ENCODE measurements at regions not wholly inside any gene's neighbourhood (a gene's known extent, or its start where the extent isn't known, plus 50 kb on each side); places are given as distances from the start of the nearest gene placed in this dataset.

GRCh38 chr7:32194537-32194936 is 124.3 kb upstream of the PDE1C start:
- no peak for DNase-seq (ENCODE audit: low read depth)
- no peak overlapping the region for H3K4me3 ChIP-seq (ENCODE audit: low read depth, low read length)
- no peak for TF ChIP-seq MYC (IDR thresholded peaks at IDR 0.05; ENCODE audit: low read depth, low read length)
- no peak for TF ChIP-seq MAX (IDR thresholded peaks at IDR 0.05; ENCODE audit: low read depth, low read length)
- no peak for TF ChIP-seq CTCF (IDR thresholded peaks at IDR 0.05; ENCODE audit: low read depth, low read length)
- no peak for TF ChIP-seq POLR2A (IDR thresholded peaks at IDR 0.05; ENCODE audit: extremely low read depth, insufficient read length)

GRCh38 chr7:32191305-32191704 is 121.1 kb upstream of the PDE1C start:
- no peak overlapping the region for H3K4me3 ChIP-seq (ENCODE audit: low read depth, low read length)
- TF ChIP-seq CTCF (IDR thresholded peaks at IDR 0.05; ENCODE audit: low read depth, low read length) = no peak
- no peak for TF ChIP-seq MYC (IDR thresholded peaks at IDR 0.05; ENCODE audit: low read depth, low read length)
- TF ChIP-seq MAX (IDR thresholded peaks at IDR 0.05; ENCODE audit: low read depth, low read length) = no peak
- no peak for TF ChIP-seq POLR2A (IDR thresholded peaks at IDR 0.05; ENCODE audit: extremely low read depth, insufficient read length)
- DNase-seq (ENCODE audit: low read depth) = no peak

GRCh38 chr7:32179567-32179966 is 109.4 kb upstream of the PDE1C start:
- no peak overlapping the region for H3K4me3 ChIP-seq (ENCODE audit: low read depth, low read length)
- TF ChIP-seq CTCF (IDR thresholded peaks at IDR 0.05; ENCODE audit: low read depth, low read length) = no peak
- no peak for TF ChIP-seq MYC (IDR thresholded peaks at IDR 0.05; ENCODE audit: low read depth, low read length)
- TF ChIP-seq POLR2A (IDR thresholded peaks at IDR 0.05; ENCODE audit: extremely low read depth, insufficient read length) = no peak
- TF ChIP-seq MAX (IDR thresholded peaks at IDR 0.05; ENCODE audit: low read depth, low read length) = no peak
- no peak for DNase-seq (ENCODE audit: low read depth)

- no peak for TF ChIP-seq MYC (IDR thresholded peaks at IDR 0.05; ENCODE audit: low read depth, low read length)
- TF ChIP-seq POLR2A (IDR thresholded peaks at IDR 0.05; ENCODE audit: extremely low read depth, insufficient read length) = no peak
- no peak for TF ChIP-seq CTCF (IDR thresholded peaks at IDR 0.05; ENCODE audit: low read depth, low read length)
- TF ChIP-seq MAX (IDR thresholded peaks at IDR 0.05; ENCODE audit: low read depth, low read length) = no peak
- DNase-seq (ENCODE audit: low read depth) = no peak
- no peak overlapping the region for H3K4me3 ChIP-seq (ENCODE audit: low read depth, low read length)
Observed at GRCh38 chr7:32178677-32179366, 108.6 kb upstream of the PDE1C start.

GRCh38 chr7:32177232-32177631 is 107.0 kb upstream of the PDE1C start:
- DNase-seq (ENCODE audit: low read depth) = no peak
- H3K4me3 ChIP-seq (ENCODE audit: low read depth, low read length) = no peak overlapping the region
- no peak for TF ChIP-seq MAX (IDR thresholded peaks at IDR 0.05; ENCODE audit: low read depth, low read length)
- TF ChIP-seq MYC (IDR thresholded peaks at IDR 0.05; ENCODE audit: low read depth, low read length) = no peak
- TF ChIP-seq POLR2A (IDR thresholded peaks at IDR 0.05; ENCODE audit: extremely low read depth, insufficient read length) = no peak
- TF ChIP-seq CTCF (IDR thresholded peaks at IDR 0.05; ENCODE audit: low read depth, low read length) = no peak
